Mesenchymal stem cell (in vitro differentiated cells and primary cell): ENCODE measurements at regions not wholly inside any gene's neighbourhood (a gene's known extent, or its start where the extent isn't known, plus 50 kb on each side); places are given as distances from the start of the nearest gene placed in this dataset.
A peak's percentile ranks its signal among the peaks of the same experiment; 100 is the strongest.

Experiments used
- DNase-seq: peaks from one replicate; pipeline ENCODE4 v3.0.0-alpha.2; 2013
- H2AFZ ChIP-seq: one replicate; pipeline ENCODE4 v1.6.1; 2013; ENCODE audit warnings: low read depth, mild to moderate bottlenecking, control low read depth, inconsistent platforms, low read length, moderate library complexity
- H2AK5ac ChIP-seq: 2 replicates; pipeline ENCODE4 v1.6.1; 2013; ENCODE audit warnings: low read length, moderate library complexity, mild to moderate bottlenecking, inconsistent platforms; ENCODE audit not compliant: severe bottlenecking
- H2BK120ac ChIP-seq: one replicate; pipeline ENCODE4 v1.6.1; 2013; ENCODE audit warnings: low read depth, mild to moderate bottlenecking, inconsistent platforms, low read length, moderate library complexity
- H2BK12ac ChIP-seq, 2 experiments: one replicate each; pipeline ENCODE4 v1.6.1; 2013; ENCODE audit warnings: inconsistent platforms in 2 of 2, low read length in 2 of 2, mild to moderate bottlenecking in 2 of 2, moderate library complexity in 2 of 2, control low read depth in 1 of 2
- H2BK15ac ChIP-seq: one replicate; pipeline ENCODE4 v1.6.1; 2013; ENCODE audit warnings: mild to moderate bottlenecking, low read depth, inconsistent platforms; ENCODE audit not compliant: poor library complexity, severe bottlenecking
- H2BK5ac ChIP-seq: 2 replicates; pipeline ENCODE4 v1.6.1; 2013; ENCODE audit warnings: low read depth, mild to moderate bottlenecking, low read length, control low read depth, inconsistent platforms; ENCODE audit not compliant: poor library complexity, severe bottlenecking
- H3K14ac ChIP-seq, 2 experiments: one replicate each; pipeline ENCODE4 v1.6.1; 2013; ENCODE audit warnings: inconsistent platforms in 2 of 2, low read length in 2 of 2, control low read depth in 1 of 2, mild to moderate bottlenecking in 1 of 2, moderate library complexity in 1 of 2
- H3K18ac ChIP-seq, 2 experiments: one replicate each; pipeline ENCODE4 v1.6.1; 2013; ENCODE audit warnings: inconsistent platforms in 2 of 2, low read length in 2 of 2, control low read depth in 1 of 2, low read depth in 1 of 2, mild to moderate bottlenecking in 1 of 2
- H3K23ac ChIP-seq, 2 experiments: one replicate each; pipeline ENCODE4 v1.6.1; 2013; ENCODE audit warnings: inconsistent platforms in 2 of 2, low read length in 2 of 2, mild to moderate bottlenecking in 2 of 2, moderate library complexity in 2 of 2, control low read depth in 1 of 2
- H3K27ac ChIP-seq: 2 replicates; pipeline ENCODE4 v1.5.1; 2013; ENCODE audit warnings: mild to moderate bottlenecking, moderate library complexity, low read length, control low read depth, inconsistent platforms; ENCODE audit not compliant: poor library complexity, severe bottlenecking
- H3K27me3 ChIP-seq, 2 experiments: 2 replicates each; pipeline versions ENCODE4 v1.6.1 to v1.7.0; 2013; ENCODE audit warnings: low read length in 2 of 2, mild to moderate bottlenecking in 2 of 2, moderate library complexity in 2 of 2, control low read depth in 1 of 2, inconsistent platforms in 1 of 2; ENCODE audit not compliant: control insufficient read depth in 1 of 2, insufficient read depth in 1 of 2
- H3K36me3 ChIP-seq, 2 experiments: 2 replicates each; pipeline versions ENCODE4 v1.6.1 to v1.7.0; 2013; ENCODE audit warnings: low read length in 2 of 2, control low read depth in 1 of 2, inconsistent platforms in 1 of 2, low read depth in 1 of 2, mild to moderate bottlenecking in 1 of 2; ENCODE audit not compliant: insufficient read depth in 2 of 2, control insufficient read depth in 1 of 2
- H3K4ac ChIP-seq, 2 experiments: one replicate each; pipeline ENCODE4 v1.6.1; 2013; ENCODE audit warnings: inconsistent platforms in 2 of 2, low read length in 2 of 2, mild to moderate bottlenecking in 2 of 2, moderate library complexity in 2 of 2, control low read depth in 1 of 2, low read depth in 1 of 2
- H3K4me1 ChIP-seq: 2 replicates; pipeline ENCODE4 v1.6.1; 2013; ENCODE audit warnings: low read depth, low read length, control low read depth; ENCODE audit not compliant: control insufficient read depth, insufficient read depth
- H3K4me2 ChIP-seq: 2 replicates; pipeline ENCODE4 v1.6.1; 2013; ENCODE audit warnings: low read length, mild to moderate bottlenecking, inconsistent platforms; ENCODE audit not compliant: poor library complexity, severe bottlenecking
- H3K4me3 ChIP-seq, 2 experiments: 2 replicates each; pipeline versions ENCODE4 v1.5.1 to v1.7.0; 2013; ENCODE audit warnings: low read length in 2 of 2, mild to moderate bottlenecking in 2 of 2, control low read depth in 1 of 2, low read depth in 1 of 2; ENCODE audit not compliant: insufficient read depth in 1 of 2
- H3K79me1 ChIP-seq: replicated peaks from 2 replicates; pipeline ENCODE4 v1.6.1; 2013; ENCODE audit warnings: mild to moderate bottlenecking, control low read depth, low read length, inconsistent platforms; ENCODE audit not compliant: poor library complexity, severe bottlenecking
- H3K9ac ChIP-seq: 2 replicates; pipeline ENCODE4 v1.7.0; 2013; ENCODE audit warnings: mild to moderate bottlenecking, low read length, moderate library complexity
- H3K9me3 ChIP-seq: 2 replicates; pipeline ENCODE4 v1.7.0; 2013; ENCODE audit warnings: mild to moderate bottlenecking, low read length; ENCODE audit not compliant: control insufficient read depth
- H4K8ac ChIP-seq: one replicate; pipeline ENCODE4 v1.6.1; 2013; ENCODE audit warnings: inconsistent platforms, mild to moderate bottlenecking, low read length, moderate library complexity
- H4K91ac ChIP-seq: one replicate; pipeline ENCODE4 v1.6.1; 2013; ENCODE audit warnings: mild to moderate bottlenecking, low read length, inconsistent platforms
- WGBS: methylation state at CpG from one replicate; pipeline ENCODE4 v1.1.7; 2013; ENCODE audit warnings: mixed read lengths; 5-methylcytosine and 5-hydroxymethylcytosine counted together

GRCh38 chr9:6068983-6069382 lies 53.6 kb upstream of the RANBP6 start:
- Histone ChIP-seq H4K91ac (no peak overlapping the region), H2AFZ (no peak overlapping the region), H2BK120ac (no peak overlapping the region), H2AK5ac (no peak overlapping the region), H3K36me3 (no peaks in the 10 kb centered on the region), H2BK15ac (no peak overlapping the region), H3K18ac (no peak overlapping the region), H3K27me3 (no peaks in the 10 kb centered on the region), H3K14ac (no peak overlapping the region), H3K4me3 (no peak overlapping the region), H3K4me2 (no peak overlapping the region), H3K23ac (no peak overlapping the region), H4K8ac (no peak overlapping the region), H3K4ac (no peak overlapping the region), H3K9me3 (no peaks in the 10 kb centered on the region), H3K27ac (no peak overlapping the region), H2BK12ac (no peak overlapping the region), H3K79me1 (no peaks in the 10 kb centered on the region), H3K9ac (no peak overlapping the region), H3K4me1 (no peaks in the 10 kb centered on the region), H2BK5ac (no peak overlapping the region)
- no peak for DNase-seq

GRCh38 chr9:6067426-6067825 lies 52.0 kb upstream of the RANBP6 start:
- WGBS, result 95% methylated on average over 2 of the region's 2 CpGs
- Histone ChIP-seq H3K14ac (peak overlapping the region in 1 of 2 experiments; percentile 77), H3K9ac (no peak overlapping the region), H3K36me3 (no peaks in the 10 kb centered on the region), H2AFZ (no peak overlapping the region), H3K4me3 (no peak overlapping the region), H3K4me1 (no peaks in the 10 kb centered on the region), H2BK12ac (no peak overlapping the region), H4K8ac (no peak overlapping the region), H3K4me2 (no peak overlapping the region), H3K27me3 (no peaks in the 10 kb centered on the region), H4K91ac (no peak overlapping the region), H2AK5ac (no peak overlapping the region), H3K79me1 (no peaks in the 10 kb centered on the region), H3K4ac (no peak overlapping the region), H3K9me3 (no peaks in the 10 kb centered on the region), H3K27ac (no peak overlapping the region), H3K23ac (no peak overlapping the region), H2BK120ac (no peak overlapping the region), H2BK15ac (no peak overlapping the region), H2BK5ac (no peak overlapping the region), H3K18ac (no peak overlapping the region)
- no peak for DNase-seq
